B cell (primary cell): ENCODE measurements at regions not wholly inside any gene's neighbourhood (a gene's known extent, or its start where the extent isn't known, plus 50 kb on each side); places are given as distances from the start of the nearest gene placed in this dataset.

Experiments used
- ATAC-seq: fragments of 200-7000 bp; cut with Tn5 transposase; one replicate; pipeline ENCODE4 v1.10.0; 2021; ENCODE audit warnings: low read depth, mild to moderate bottlenecking, moderate number of reproducible peaks, moderate library complexity
- CTCF ChIA-PET: fragments of 350-600 bp; sonication (Branson Sonifier 250); formaldehyde crosslinking; loops from one replicate; lab custom pipeline; 2021; ENCODE audit warnings: antibody characterized with exemption, inconsistent platforms; lab: Charles Lee
- POLR2A ChIA-PET: fragments of 350-600 bp; sonication (Branson Sonifier 250); formaldehyde crosslinking; loops from one replicate; lab custom pipeline; 2021; ENCODE audit warnings: antibody characterized with exemption; lab: Charles Lee
- DNase-seq: peaks from one replicate; pipeline ENCODE4 v3.0.0; 2013
- H2AFZ ChIP-seq: 2 replicates; pipeline ENCODE4 v1.6.1; 2012; ENCODE audit warnings: mild to moderate bottlenecking, low read depth, low read length; ENCODE audit not compliant: insufficient read depth, poor library complexity, severe bottlenecking
- H3K27ac ChIP-seq, 2 donors: 1 replicate in 1 of 2; 2 replicates in 1 of 2; pipeline ENCODE4 v1.5.1; 2012 to 2013; ENCODE audit warnings: low read length in 2 of 2, mild to moderate bottlenecking in 2 of 2, moderate library complexity in 1 of 2
- H3K27me3 ChIP-seq, 4 experiments: fragments of 200-600 bp in 1 of 4; sonication (generic) in 1 of 4; replicated peaks in 1 of 4; 1 replicate in 2 of 4; 2 replicates in 2 of 4; pipeline versions ENCODE4 v1.6.1 to v1.7.0; 2013 to 2016; ENCODE audit warnings: low read length in 3 of 4, mild to moderate bottlenecking in 2 of 4, mixed read lengths in 1 of 4, moderate library complexity in 1 of 4; ENCODE audit not compliant: insufficient read depth in 4 of 4, control insufficient read depth in 3 of 4; ENCODE audit errors: control extremely low read depth in 1 of 4
- H3K36me3 ChIP-seq, 2 experiments: replicated peaks in 1 of 2; 1 replicate in 1 of 2; 2 replicates in 1 of 2; pipeline versions ENCODE4 v1.6.1 to v1.7.1; 2013; ENCODE audit warnings: low read length in 1 of 2; ENCODE audit not compliant: insufficient read depth in 2 of 2, control insufficient read depth in 1 of 2; ENCODE audit errors: control extremely low read depth in 1 of 2, extremely low read depth in 1 of 2
- H3K4me1 ChIP-seq, 2 donors: fragments of 200-600 bp in 1 of 2; sonication (generic) in 1 of 2; 1 replicate in 1 of 2; 2 replicates in 1 of 2; pipeline versions ENCODE4 v1.5.1 to v1.6.1; 2013 to 2017; ENCODE audit warnings: low read length in 2 of 2; ENCODE audit not compliant: control insufficient read depth in 2 of 2, insufficient read depth in 2 of 2
- H3K4me2 ChIP-seq: replicated peaks from 2 replicates; pipeline ENCODE3; 2012; ENCODE audit warnings: mild to moderate bottlenecking, low read depth, low read length; ENCODE audit not compliant: poor library complexity, severe bottlenecking
- H3K4me3 ChIP-seq, 5 experiments: fragments of 200-600 bp in 1 of 5; sonication (generic) in 1 of 5; 1 replicate in 3 of 5; 2 replicates in 2 of 5; pipeline versions ENCODE4 v1.5.1 to v1.7.0; 2011 to 2016; ENCODE audit warnings: low read length in 4 of 5, mild to moderate bottlenecking in 4 of 5, low read depth in 2 of 5, control low read depth in 1 of 5, moderate library complexity in 1 of 5; ENCODE audit not compliant: insufficient read depth in 1 of 5; ENCODE audit errors: control extremely low read depth in 1 of 5, extremely low read depth in 1 of 5
- H3K79me2 ChIP-seq: fragments of 200-600 bp; sonication (generic); one replicate; pipeline ENCODE4 v1.6.0; 2016; ENCODE audit warnings: low read length; ENCODE audit not compliant: control insufficient read depth, insufficient read depth
- H3K9ac ChIP-seq: fragments of 200-600 bp; sonication (generic); 2 replicates; pipeline ENCODE4 v1.6.1; 2017; ENCODE audit warnings: mild to moderate bottlenecking, low read length, moderate library complexity
- H3K9me3 ChIP-seq, 3 donors: one replicate each; pipeline versions ENCODE4 v1.6.1 to v1.7.1; 2013; ENCODE audit warnings: low read length in 2 of 3; ENCODE audit not compliant: control insufficient read depth in 2 of 3, insufficient read depth in 1 of 3; ENCODE audit errors: control extremely low read depth in 1 of 3
- H4K20me1 ChIP-seq: 2 replicates; pipeline ENCODE4 v1.6.0; 2012; ENCODE audit warnings: mild to moderate bottlenecking, low read length; ENCODE audit not compliant: insufficient read depth, control insufficient read depth, poor library complexity, severe bottlenecking
- H3K27ac Mint-ChIP-seq: one replicate; pipeline ENCODE4 v1.8.0; 2021; ENCODE audit warnings: mixed read lengths
- H3K27me3 Mint-ChIP-seq: one replicate; pipeline ENCODE4 v1.8.0; 2021; ENCODE audit warnings: mixed read lengths
- H3K4me1 Mint-ChIP-seq: one replicate; pipeline ENCODE4 v1.8.0; 2021; ENCODE audit warnings: mixed read lengths
- H3K4me3 Mint-ChIP-seq: one replicate; pipeline ENCODE4 v1.8.0; 2021; ENCODE audit warnings: mixed read lengths
- H3K9me3 Mint-ChIP-seq: one replicate; pipeline ENCODE4 v1.8.0; 2022; ENCODE audit warnings: mixed read lengths; ENCODE audit not compliant: insufficient read depth
- EZH2 ChIP-seq: IDR thresholded peaks from 2 replicates; pipeline ENCODE4 v1.6.1; 2012; ENCODE audit warnings: borderline replicate concordance, low read depth, mild to moderate bottlenecking, moderate library complexity, low read length; ENCODE audit not compliant: insufficient read depth, poor library complexity, severe bottlenecking
- WGBS: methylation state at CpG from one replicate; pipeline ENCODE4 v1.1.5; 2013; ENCODE audit warnings: missing lambda C conversion rate; ENCODE audit not compliant: insufficient coverage; 5-methylcytosine and 5-hydroxymethylcytosine counted together
- intact Hi-C: fragments of 100-400 bp; cut with micrococcal nuclease; formaldehyde crosslinking; loops from one replicate; pipeline ENCODE4 v1.10.0; 2022
- TF ChIP-seq, protein P1 (sequence below): fragments of 200-600 bp; IDR thresholded peaks from one replicate; pipeline ENCODE4 v1.8.0; 2022; ENCODE audit warnings: antibody characterized with exemption, mild to moderate bottlenecking

DNA sequence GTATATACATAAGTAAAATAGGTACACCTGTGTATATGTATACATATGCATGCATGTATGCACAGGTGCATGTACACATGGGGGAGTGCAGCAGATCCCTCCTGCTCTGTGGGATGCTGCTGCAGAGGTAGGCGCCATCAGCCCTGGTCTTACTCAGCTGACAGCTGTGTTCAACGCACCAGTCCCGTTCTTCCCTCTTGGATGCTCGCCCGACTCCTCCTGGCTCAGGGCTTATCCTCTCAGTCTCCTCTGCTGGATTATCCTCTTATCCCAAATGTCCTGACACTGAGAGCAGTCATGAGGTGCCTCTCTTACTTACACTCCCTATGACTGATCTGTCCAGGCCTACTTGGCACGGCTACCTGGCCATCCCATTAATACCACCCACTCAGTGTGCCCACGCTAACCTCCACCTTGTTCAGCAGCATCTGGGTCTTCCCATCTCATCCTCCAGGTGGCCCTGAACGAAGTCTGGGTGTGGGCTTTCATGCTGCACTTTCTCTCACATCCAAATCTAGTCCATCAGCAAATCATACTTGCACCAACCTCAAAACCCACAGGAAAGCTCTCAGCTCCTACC is 357.1 kb downstream of the TCERG1L start:
- Mint-ChIP-seq H3K27ac (no peak overlapping the region), H3K4me3 (no peak overlapping the region), H3K4me1 (no peaks in the 10 kb centered on the region), H3K9me3 (no peaks in the 10 kb centered on the region), H3K27me3 (no peaks in the 10 kb centered on the region)
- Histone ChIP-seq H4K20me1 (no peaks in the 10 kb centered on the region), H3K27ac (no peak overlapping the region), H3K4me1 (no peaks in the 10 kb centered on the region), H3K79me2 (no peaks in the 10 kb centered on the region), H2AFZ (no peak overlapping the region), H3K9me3 (peaks cover 0 to 5% (median 0%) of the 10 kb centered on the region in 3 donors), H3K4me2 (no peak overlapping the region), H3K27me3 (no peaks in the 10 kb centered on the region), H3K36me3 (no peaks in the 10 kb centered on the region), H3K9ac (no peak overlapping the region), H3K4me3 (no peak overlapping the region)
- CTCF ChIA-PET: no interaction called here
- TF ChIP-seq EZH2: no peak
- TF ChIP-seq, protein P1, sequence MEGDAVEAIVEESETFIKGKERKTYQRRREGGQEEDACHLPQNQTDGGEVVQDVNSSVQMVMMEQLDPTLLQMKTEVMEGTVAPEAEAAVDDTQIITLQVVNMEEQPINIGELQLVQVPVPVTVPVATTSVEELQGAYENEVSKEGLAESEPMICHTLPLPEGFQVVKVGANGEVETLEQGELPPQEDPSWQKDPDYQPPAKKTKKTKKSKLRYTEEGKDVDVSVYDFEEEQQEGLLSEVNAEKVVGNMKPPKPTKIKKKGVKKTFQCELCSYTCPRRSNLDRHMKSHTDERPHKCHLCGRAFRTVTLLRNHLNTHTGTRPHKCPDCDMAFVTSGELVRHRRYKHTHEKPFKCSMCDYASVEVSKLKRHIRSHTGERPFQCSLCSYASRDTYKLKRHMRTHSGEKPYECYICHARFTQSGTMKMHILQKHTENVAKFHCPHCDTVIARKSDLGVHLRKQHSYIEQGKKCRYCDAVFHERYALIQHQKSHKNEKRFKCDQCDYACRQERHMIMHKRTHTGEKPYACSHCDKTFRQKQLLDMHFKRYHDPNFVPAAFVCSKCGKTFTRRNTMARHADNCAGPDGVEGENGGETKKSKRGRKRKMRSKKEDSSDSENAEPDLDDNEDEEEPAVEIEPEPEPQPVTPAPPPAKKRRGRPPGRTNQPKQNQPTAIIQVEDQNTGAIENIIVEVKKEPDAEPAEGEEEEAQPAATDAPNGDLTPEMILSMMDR: no peak
- WGBS: 85% methylated on average over 8 of the region's 8 CpGs
- DNase-seq (no peak), ATAC-seq (no peak)
- POLR2A ChIA-PET: no interaction called here
- intact Hi-C loops: no loop called here

DNA sequence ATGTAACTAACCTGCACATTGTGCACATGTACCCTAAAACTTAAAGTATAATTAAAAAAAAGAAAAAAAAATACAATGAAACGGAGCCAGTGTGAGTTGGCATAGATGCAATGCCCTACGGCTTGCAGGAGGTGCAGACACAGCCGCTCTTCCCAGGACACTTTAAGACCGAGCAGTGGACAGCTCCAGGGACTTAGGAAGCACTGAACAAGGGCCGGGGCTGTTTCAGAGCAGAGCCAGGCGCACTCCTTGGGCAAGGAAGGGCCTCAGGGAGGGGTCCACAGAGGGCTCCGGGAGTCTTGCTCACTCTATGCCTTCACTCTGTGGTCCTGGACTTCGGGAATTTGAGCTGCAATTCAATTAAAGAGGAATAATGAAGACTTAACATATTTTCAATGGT is 355.3 kb downstream of the TCERG1L start:
- CTCF ChIA-PET: no interaction called here
- Histone ChIP-seq H3K36me3 (no peaks in the 10 kb centered on the region), H3K9ac (no peak overlapping the region), H3K4me1 (no peaks in the 10 kb centered on the region), H3K27me3 (no peaks in the 10 kb centered on the region), H3K27ac (no peak overlapping the region), H4K20me1 (no peaks in the 10 kb centered on the region), H3K4me3 (no peak overlapping the region), H3K4me2 (no peak overlapping the region), H3K9me3 (peaks cover 0 to 10% (median 0%) of the 10 kb centered on the region in 3 donors), H3K79me2 (no peaks in the 10 kb centered on the region), H2AFZ (no peak overlapping the region)
- TF ChIP-seq EZH2: no peak
- TF ChIP-seq, protein P1: no peak
- no peak overlapping the region for H3K27ac Mint-ChIP-seq
- H3K9me3 Mint-ChIP-seq: no peaks in the 10 kb centered on the region
- H3K27me3 Mint-ChIP-seq: no peaks in the 10 kb centered on the region
- ATAC-seq: no peak
- POLR2A ChIA-PET: no interaction called here
- H3K4me3 Mint-ChIP-seq: no peak overlapping the region
- no peak for DNase-seq
- 90% methylated on average over 6 of the region's 8 CpGs for WGBS
- H3K4me1 Mint-ChIP-seq: no peaks in the 10 kb centered on the region
- intact Hi-C loops: no loop called here
